Bronchial epithelial cell (primary cell): ENCODE measurements at regions not wholly inside any gene's neighbourhood (a gene's known extent, or its start where the extent isn't known, plus 50 kb on each side); places are given as distances from the start of the nearest gene placed in this dataset.

Source experiments
- DNase-seq: peaks from one replicate; pipeline ENCODE4 v3.0.0-alpha.2; 2010; ENCODE audit warnings: low read depth
- FAIRE-seq: peaks from 2 replicates; lab custom pipeline; 2011; peaks lifted over from hg19 to GRCh38; lab: Jason Lieb, UNC
- H3K27me3 ChIP-seq: 2 replicates; pipeline ENCODE4 v1.5.1; 2011; ENCODE audit warnings: low read length; ENCODE audit not compliant: control insufficient read depth, insufficient read depth
- H3K36me3 ChIP-seq: 2 replicates; pipeline ENCODE4 v1.5.1; 2011; ENCODE audit warnings: low read length; ENCODE audit not compliant: control insufficient read depth, insufficient read depth
- H3K4me3 ChIP-seq: 2 replicates; pipeline ENCODE4 v1.5.1; 2011; ENCODE audit warnings: mild to moderate bottlenecking, low read depth, low read length, control low read depth
- CTCF ChIP-seq: IDR thresholded peaks from 2 replicates; pipeline ENCODE4 v1.5.1; 2011; ENCODE audit warnings: mild to moderate bottlenecking, moderate library complexity, low read length, control low read depth, inconsistent platforms; ENCODE audit not compliant: insufficient read depth, severe bottlenecking

- FAIRE-seq, result no peak
- no peak for TF ChIP-seq CTCF
- DNase-seq, result no peak
- H3K4me3 ChIP-seq, result no peak overlapping the region
- no peaks in the 10 kb centered on the region for H3K27me3 ChIP-seq
- no peaks in the 10 kb centered on the region for H3K36me3 ChIP-seq
Observed at GRCh38 chr4:125434136-125434535, 119.4 kb downstream of the FAT4 start.

- no peak for DNase-seq
- TF ChIP-seq CTCF, result no peak
- no peak for FAIRE-seq
- Histone ChIP-seq H3K27me3 (no peaks in the 10 kb centered on the region), H3K36me3 (no peaks in the 10 kb centered on the region), H3K4me3 (no peak overlapping the region)
Observed at GRCh38 chr4:125440814-125441213, 126.1 kb downstream of the FAT4 start.

- Histone ChIP-seq H3K36me3 (no peaks in the 10 kb centered on the region), H3K27me3 (no peaks in the 10 kb centered on the region), H3K4me3 (no peak overlapping the region)
- no peak for DNase-seq
- no peak for TF ChIP-seq CTCF
- FAIRE-seq, result no peak
Observed at GRCh38 chr4:125444166-125444565, 129.4 kb downstream of the FAT4 start.

GRCh38 chr4:125445525-125445924 lies 130.8 kb downstream of the FAT4 start:
- Histone ChIP-seq H3K4me3 (no peak overlapping the region), H3K36me3 (no peaks in the 10 kb centered on the region), H3K27me3 (no peaks in the 10 kb centered on the region)
- no peak for FAIRE-seq
- DNase-seq, result no peak
- no peak for TF ChIP-seq CTCF

- FAIRE-seq, result no peak
- no peak for TF ChIP-seq CTCF
- H3K27me3 ChIP-seq, result no peaks in the 10 kb centered on the region
Observed at GRCh38 chr4:125447551-125448290, 133.0 kb downstream of the FAT4 start.

GRCh38 chr4:125456075-125456474 lies 141.3 kb downstream of the FAT4 start:
- FAIRE-seq (no peak), DNase-seq (no peak)
- no peak overlapping the region for H3K4me3 ChIP-seq
- no peaks in the 10 kb centered on the region for H3K36me3 ChIP-seq
- TF ChIP-seq CTCF, result no peak
- no peaks in the 10 kb centered on the region for H3K27me3 ChIP-seq

More at GRCh38 chr4:125447551-125448290, 133.0 kb downstream of the FAT4 start:
- no peak overlapping the region for H3K4me3 ChIP-seq
- no peaks in the 10 kb centered on the region for H3K36me3 ChIP-seq
- no peak for DNase-seq
